ENCODE measurements at regions not wholly inside any gene's neighbourhood (a gene's known extent, or its start where the extent isn't known, plus 50 kb on each side); places are given as distances from the start of the nearest gene placed in this dataset.

DNA sequence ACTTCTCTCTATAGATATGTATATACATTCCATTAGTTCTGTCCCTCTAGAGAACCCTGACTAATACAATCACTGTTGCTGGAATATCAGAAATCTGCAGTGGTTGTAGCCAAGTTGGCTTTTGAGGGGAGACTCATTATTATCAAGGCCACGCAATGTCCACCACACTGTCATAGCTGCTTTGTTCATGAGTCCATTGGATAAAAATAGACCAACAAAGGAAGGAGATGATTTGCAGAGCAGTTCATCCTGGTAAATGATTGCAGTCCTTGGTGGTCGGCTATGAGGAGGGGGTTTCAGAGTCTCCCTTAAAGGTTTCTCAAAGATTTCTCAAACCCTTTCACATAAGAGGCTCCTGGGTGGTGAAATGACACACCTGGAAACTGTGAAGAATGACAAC, 192.8 kb upstream of the ANKH start:
- 80 to 81% methylated on average over 1 to 2 of the region's 2 CpGs for WGBS, 2 donors (ENCODE audit: low coverage in 1 of 2)
- TF ChIP-seq POLR2A (IDR thresholded peaks at IDR 0.05) (no peak), POLR2AphosphoS5 (IDR thresholded peaks at IDR 0.05) (no peak), CTCF (IDR thresholded peaks at IDR 0.05) (no peak), EP300 (IDR thresholded peaks at IDR 0.05) (no peak)
- H3K4me1 ChIP-seq: no peaks in the 10 kb centered on the region
- no peak overlapping the region for H3K27ac ChIP-seq
- H3K9me3 ChIP-seq: peaks cover 0 to 6% (median 0%) of the 10 kb centered on the region in 3 donors
- H3K4me3 ChIP-seq: no peak overlapping the region
- H3K27me3 ChIP-seq: no peaks in the 10 kb centered on the region
- H3K36me3 ChIP-seq: no peaks in the 10 kb centered on the region
- no peak for ATAC-seq

GRCh38 chr5:15056988-15057592, 185.5 kb upstream of the ANKH start:
- WGBS, 2 donors (ENCODE audit: low coverage in 1 of 2): 100% methylated on average over 1 to 2 of the region's 6 CpGs
- Histone ChIP-seq H3K4me3 (no peak overlapping the region), H3K9me3 (peaks cover 0 to 21% (median 0%) of the 10 kb centered on the region in 3 donors), H3K27ac (no peak overlapping the region), H3K36me3 (no peaks in the 10 kb centered on the region), H3K27me3 (no peaks in the 10 kb centered on the region), H3K4me1 (no peaks in the 10 kb centered on the region)
- ATAC-seq: no peak
- TF ChIP-seq POLR2A (IDR thresholded peaks at IDR 0.05) (no peak), CTCF (IDR thresholded peaks at IDR 0.05) (no peak), EP300 (IDR thresholded peaks at IDR 0.05) (no peak), POLR2AphosphoS5 (IDR thresholded peaks at IDR 0.05) (no peak)

DNA sequence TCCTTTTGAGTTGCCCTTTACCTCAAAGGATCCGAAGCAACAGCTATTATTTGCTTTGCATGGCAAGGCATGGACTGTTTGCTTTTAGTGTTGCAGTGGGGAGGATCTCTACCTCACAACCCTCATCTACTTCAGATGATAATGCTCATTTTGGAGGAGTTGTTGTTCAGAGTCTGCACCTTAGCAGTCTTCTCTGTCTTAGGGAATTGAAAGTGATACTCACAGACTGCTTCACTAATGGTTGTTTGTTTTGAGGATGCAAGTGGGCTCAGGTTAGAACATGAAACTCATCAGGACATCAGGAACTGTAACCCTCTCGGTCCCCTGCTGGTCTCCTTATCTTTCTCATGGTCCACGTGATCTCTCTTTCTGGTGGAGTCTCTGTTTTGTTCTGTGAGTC, 172.9 kb upstream of the ANKH start:
- Histone ChIP-seq H3K4me1 (no peaks in the 10 kb centered on the region), H3K9me3 (peaks cover 0 to 10% (median 0%) of the 10 kb centered on the region in 3 donors), H3K27me3 (peaks cover 4% of the 10 kb centered on the region), H3K4me3 (no peak overlapping the region), H3K36me3 (no peaks in the 10 kb centered on the region), H3K27ac (no peak overlapping the region)
- 53 to 63% methylated on average over 1 to 3 of the region's 3 CpGs for WGBS, 2 donors (ENCODE audit: low coverage in 1 of 2)
- no peak for ATAC-seq
- TF ChIP-seq CTCF (IDR thresholded peaks at IDR 0.05) (no peak), EP300 (IDR thresholded peaks at IDR 0.05) (no peak), POLR2A (IDR thresholded peaks at IDR 0.05) (no peak), POLR2AphosphoS5 (IDR thresholded peaks at IDR 0.05) (no peak)

DNA sequence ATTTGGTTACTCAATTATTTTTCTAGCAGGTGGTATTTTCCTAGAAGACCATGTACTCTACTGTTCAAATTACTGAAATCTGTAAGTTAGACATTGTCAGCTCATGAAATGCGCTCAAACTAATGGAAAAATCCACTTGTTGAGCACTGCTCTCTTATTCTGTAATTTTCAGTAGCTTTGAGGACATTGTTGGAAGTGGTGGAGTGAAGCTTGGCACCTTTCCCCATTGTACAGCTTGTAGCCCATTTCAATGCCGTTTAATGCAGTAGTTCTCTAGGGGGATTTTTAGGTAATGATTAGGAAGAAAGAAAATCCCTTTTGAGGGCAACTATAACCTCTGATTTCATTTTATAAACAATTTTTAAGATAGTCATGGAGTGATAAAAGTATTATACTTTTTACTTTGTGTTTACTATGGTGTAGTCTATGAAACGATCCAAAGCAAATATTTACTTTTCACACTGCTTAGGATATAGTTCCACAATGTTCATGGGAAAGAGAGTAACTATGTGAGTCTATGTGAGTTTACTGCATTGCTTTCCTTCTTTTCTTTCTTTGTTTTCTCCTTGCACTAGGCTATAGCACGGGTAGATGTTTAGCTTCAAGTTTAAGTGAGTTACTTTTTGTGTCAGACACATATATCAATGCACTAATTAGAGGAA, 165.8 kb upstream of the ANKH start:
- Histone ChIP-seq H3K36me3 (no peaks in the 10 kb centered on the region), H3K9me3 (peaks cover 0 to 28% (median 0%) of the 10 kb centered on the region in 3 donors), H3K4me3 (no peak overlapping the region), H3K27me3 (no peaks in the 10 kb centered on the region), H3K4me1 (no peaks in the 10 kb centered on the region), H3K27ac (no peak overlapping the region)
- 60 to 64% methylated on average over 4 of the region's 4 CpGs for WGBS, 2 donors (ENCODE audit: low coverage in 1 of 2)
- no peak for ATAC-seq
- TF ChIP-seq POLR2AphosphoS5 (IDR thresholded peaks at IDR 0.05) (no peak), EP300 (IDR thresholded peaks at IDR 0.05) (no peak), CTCF (IDR thresholded peaks at IDR 0.05) (no peak), POLR2A (IDR thresholded peaks at IDR 0.05) (no peak)

GRCh38 chr5:15034379-15034778, 162.8 kb upstream of the ANKH start:
- H3K4me1 ChIP-seq: no peaks in the 10 kb centered on the region
- H3K4me3 ChIP-seq: no peak overlapping the region
- H3K36me3 ChIP-seq: no peaks in the 10 kb centered on the region
- ATAC-seq: no peak
- TF ChIP-seq CTCF (IDR thresholded peaks at IDR 0.05): no peak
- TF ChIP-seq POLR2AphosphoS5 (IDR thresholded peaks at IDR 0.05): no peak
- TF ChIP-seq EP300 (IDR thresholded peaks at IDR 0.05): no peak
- no peak for TF ChIP-seq POLR2A (IDR thresholded peaks at IDR 0.05)
- no peak overlapping the region for H3K27ac ChIP-seq
- H3K27me3 ChIP-seq: peaks cover 6% of the 10 kb centered on the region
- WGBS, 2 donors (ENCODE audit: low coverage in 1 of 2): 63 to 93% methylated on average over 2 of the region's 5 CpGs
- H3K9me3 ChIP-seq: peaks cover 0 to 17% (median 0%) of the 10 kb centered on the region in 3 donors
